ENCODE measurements at regions not wholly inside any gene's neighbourhood (a gene's known extent, or its start where the extent isn't known, plus 50 kb on each side); places are given as distances from the start of the nearest gene placed in this dataset.

DNA sequence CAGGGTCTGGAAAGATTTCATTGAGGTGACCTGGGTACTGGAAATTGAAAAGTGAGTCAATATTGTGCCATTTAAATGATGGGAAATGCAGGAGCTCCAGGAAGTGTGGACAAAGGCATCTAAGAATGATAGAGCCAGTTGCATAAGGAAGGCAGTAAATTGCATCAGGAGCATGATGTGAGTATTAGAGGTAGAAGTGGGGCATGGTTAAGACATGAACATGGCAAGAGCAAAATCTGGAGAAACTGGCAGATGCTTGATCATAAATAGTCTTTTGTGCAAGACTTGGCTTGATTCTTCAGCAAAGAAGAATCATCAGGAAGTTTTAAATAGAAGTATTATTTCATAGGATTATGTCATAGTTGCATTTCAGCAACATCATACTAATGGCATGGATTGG lies 157.4 kb upstream of the PUM3 start:
- no peak for DNase-seq
- H3K4me1 ChIP-seq (ENCODE audit: control extremely low read depth in 1 of 4, control insufficient read depth in 4 of 4, insufficient read depth in 4 of 4, low read length in 3 of 4) = no peaks in the 10 kb centered on the region
- no peak overlapping the region for H3K4me3 ChIP-seq (ENCODE audit: control insufficient read depth in 1 of 7, extremely low read depth in 1 of 7, insufficient read depth in 4 of 7, low read depth in 2 of 7, low read length in 6 of 7)
- POLR2A ChIA-PET = no interaction called here
- H3K36me3 ChIP-seq (ENCODE audit: control insufficient read depth in 4 of 4, insufficient read depth in 4 of 4, low read length in 3 of 4) = no peaks in the 10 kb centered on the region
- CTCF ChIA-PET = interaction anchor here (0.6 kb wide), 1 partner anchor 176 kb away, joined by 3 read pairs; no protein-coding TSS in a partner anchor
- no peaks in the 10 kb centered on the region for H3K27me3 ChIP-seq (replicated peaks in 2 of 5; ENCODE audit: control insufficient read depth in 4 of 5, insufficient read depth in 5 of 5, low read length in 4 of 5)
- no peak overlapping the region for H3K27ac ChIP-seq (ENCODE audit: insufficient read depth in 1 of 2, low read depth in 1 of 2, low read length in 2 of 2, poor library complexity in 1 of 2, severe bottlenecking in 2 of 2)
- H3K9me3 ChIP-seq (ENCODE audit: control extremely low read depth in 1 of 5, control insufficient read depth in 4 of 5, insufficient read depth in 2 of 5, low read depth in 1 of 5, low read length in 4 of 5) = no peaks in the 10 kb centered on the region

DNA sequence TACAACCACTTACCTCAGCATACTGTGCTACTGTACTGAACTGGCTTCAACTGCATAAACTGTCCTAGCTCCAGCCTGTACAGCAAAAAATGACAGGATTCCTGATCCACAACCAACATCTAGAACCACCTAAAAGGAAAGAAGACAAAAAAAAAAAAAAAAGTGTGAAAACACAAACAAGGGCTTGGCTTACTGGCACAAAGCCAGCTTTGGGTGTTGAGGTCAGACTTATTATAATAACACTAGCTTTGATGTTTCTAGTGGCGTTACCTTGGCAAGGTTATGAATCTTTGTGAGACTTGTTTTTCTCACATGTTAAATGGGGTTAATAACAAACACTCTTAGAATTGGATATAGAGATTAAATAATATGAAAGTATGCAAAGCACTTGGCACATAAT lies 148.5 kb upstream of the PUM3 start:
- ChIA-PET CTCF (no interaction called here), POLR2A (no interaction called here)
- Histone ChIP-seq H3K9me3 (ENCODE audit: control extremely low read depth in 1 of 5, control insufficient read depth in 4 of 5, insufficient read depth in 2 of 5, low read depth in 1 of 5, low read length in 4 of 5) (peaks cover 0 to 2% (median 0%) of the 10 kb centered on the region in 5 experiments), H3K4me3 (ENCODE audit: control insufficient read depth in 1 of 7, extremely low read depth in 1 of 7, insufficient read depth in 4 of 7, low read depth in 2 of 7, low read length in 6 of 7) (no peak overlapping the region), H3K4me1 (ENCODE audit: control extremely low read depth in 1 of 4, control insufficient read depth in 4 of 4, insufficient read depth in 4 of 4, low read length in 3 of 4) (peaks cover 0 to 5% (median 2%) of the 10 kb centered on the region in 4 experiments), H3K27me3 (replicated peaks in 2 of 5; ENCODE audit: control insufficient read depth in 4 of 5, insufficient read depth in 5 of 5, low read length in 4 of 5) (no peaks in the 10 kb centered on the region), H3K27ac (ENCODE audit: insufficient read depth in 1 of 2, low read depth in 1 of 2, low read length in 2 of 2, poor library complexity in 1 of 2, severe bottlenecking in 2 of 2) (no peak overlapping the region), H3K36me3 (ENCODE audit: control insufficient read depth in 4 of 4, insufficient read depth in 4 of 4, low read length in 3 of 4) (no peaks in the 10 kb centered on the region)
- WGBS (ENCODE audit: insufficient coverage) = no CpG with 5 or more reads among the region's 1 CpG
- DNase-seq = no peak

DNA sequence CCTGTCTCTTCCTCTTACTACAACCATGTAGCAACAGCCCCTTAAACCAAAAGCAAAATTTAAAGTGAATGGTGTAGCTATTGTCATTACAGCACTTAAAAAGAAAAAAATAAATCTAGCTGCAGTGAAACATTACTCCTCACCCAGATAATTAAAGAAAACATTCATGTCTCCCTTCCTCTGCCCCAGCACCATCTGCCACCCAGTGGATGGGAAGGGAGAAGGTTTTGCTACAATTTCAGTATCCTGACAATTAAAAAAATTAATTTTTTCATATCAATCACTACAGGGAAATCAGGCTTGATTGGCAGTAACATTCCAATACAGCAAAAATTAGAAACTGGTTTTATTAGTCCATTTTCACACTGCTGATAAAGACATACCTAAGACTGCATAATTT lies 147.4 kb upstream of the PUM3 start:
- CTCF ChIA-PET = interaction anchor here (1.1 kb wide), 1 partner anchor 191 kb away, joined by 3 read pairs; no protein-coding TSS in a partner anchor
- H3K36me3 ChIP-seq (ENCODE audit: control insufficient read depth in 4 of 4, insufficient read depth in 4 of 4, low read length in 3 of 4) = no peaks in the 10 kb centered on the region
- H3K4me3 ChIP-seq (ENCODE audit: control insufficient read depth in 1 of 7, extremely low read depth in 1 of 7, insufficient read depth in 4 of 7, low read depth in 2 of 7, low read length in 6 of 7) = no peak overlapping the region
- DNase-seq = no peak
- no peaks in the 10 kb centered on the region for H3K27me3 ChIP-seq (replicated peaks in 2 of 5; ENCODE audit: control insufficient read depth in 4 of 5, insufficient read depth in 5 of 5, low read length in 4 of 5)
- H3K9me3 ChIP-seq (ENCODE audit: control extremely low read depth in 1 of 5, control insufficient read depth in 4 of 5, insufficient read depth in 2 of 5, low read depth in 1 of 5, low read length in 4 of 5) = peaks cover 0 to 2% (median 0%) of the 10 kb centered on the region in 5 experiments
- POLR2A ChIA-PET = no interaction called here
- no peak overlapping the region for H3K27ac ChIP-seq (ENCODE audit: insufficient read depth in 1 of 2, low read depth in 1 of 2, low read length in 2 of 2, poor library complexity in 1 of 2, severe bottlenecking in 2 of 2)
- H3K4me1 ChIP-seq (ENCODE audit: control extremely low read depth in 1 of 4, control insufficient read depth in 4 of 4, insufficient read depth in 4 of 4, low read length in 3 of 4) = peaks cover 0 to 5% (median 2%) of the 10 kb centered on the region in 4 experiments

DNA sequence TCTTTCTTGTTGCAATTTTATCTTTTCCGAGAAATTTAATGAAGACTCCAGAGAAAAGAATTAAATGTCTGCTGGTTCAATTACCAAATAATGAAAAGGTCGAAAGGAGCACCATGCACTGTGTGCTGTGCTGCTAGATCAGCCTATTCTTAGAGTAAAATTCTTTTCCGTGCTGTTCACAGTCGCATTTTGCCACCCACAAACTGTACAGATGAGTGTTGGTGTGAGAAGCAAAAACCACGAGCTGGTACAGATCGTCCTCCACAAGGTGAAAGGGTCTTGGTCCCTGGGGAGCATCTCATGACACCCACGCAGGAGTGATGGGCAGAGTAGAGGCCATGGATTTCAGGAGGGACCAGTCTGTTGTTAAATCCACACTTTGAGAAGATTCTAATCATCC lies 143.8 kb upstream of the PUM3 start:
- Histone ChIP-seq H3K9me3 (ENCODE audit: control extremely low read depth in 1 of 5, control insufficient read depth in 4 of 5, insufficient read depth in 2 of 5, low read depth in 1 of 5, low read length in 4 of 5) (no peaks in the 10 kb centered on the region), H3K36me3 (ENCODE audit: control insufficient read depth in 4 of 4, insufficient read depth in 4 of 4, low read length in 3 of 4) (no peaks in the 10 kb centered on the region), H3K27ac (ENCODE audit: insufficient read depth in 1 of 2, low read depth in 1 of 2, low read length in 2 of 2, poor library complexity in 1 of 2, severe bottlenecking in 2 of 2) (no peak overlapping the region), H3K4me1 (ENCODE audit: control extremely low read depth in 1 of 4, control insufficient read depth in 4 of 4, insufficient read depth in 4 of 4, low read length in 3 of 4) (peaks cover 0 to 5% (median 2%) of the 10 kb centered on the region in 4 experiments), H3K27me3 (replicated peaks in 2 of 5; ENCODE audit: control insufficient read depth in 4 of 5, insufficient read depth in 5 of 5, low read length in 4 of 5) (no peaks in the 10 kb centered on the region), H3K4me3 (ENCODE audit: control insufficient read depth in 1 of 7, extremely low read depth in 1 of 7, insufficient read depth in 4 of 7, low read depth in 2 of 7, low read length in 6 of 7) (no peak overlapping the region)
- ChIA-PET POLR2A (no interaction called here), CTCF (no interaction called here)
- no peak for DNase-seq
- WGBS (ENCODE audit: insufficient coverage) = 93% methylated on average over 7 of the region's 7 CpGs

DNA sequence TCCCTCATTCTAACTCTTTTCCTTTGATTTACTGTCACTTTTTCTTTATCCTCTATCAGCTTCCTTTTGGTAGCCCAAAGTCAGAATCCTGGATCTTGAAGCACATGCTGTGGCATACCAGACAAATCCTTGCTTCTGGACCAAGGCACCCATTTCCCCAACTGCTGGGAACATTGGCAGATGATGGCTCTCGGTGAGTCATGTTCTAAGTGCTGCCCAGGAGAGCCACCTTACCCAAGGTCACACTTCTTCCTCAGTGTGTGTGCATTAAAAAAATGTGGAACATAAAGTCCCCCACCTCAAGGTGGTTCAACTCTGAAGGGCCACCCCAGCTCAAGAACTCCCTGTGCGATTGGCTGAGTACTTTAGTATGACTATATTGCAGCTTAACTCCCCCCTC lies 141.4 kb upstream of the PUM3 start:
- H3K4me1 ChIP-seq (ENCODE audit: control extremely low read depth in 1 of 4, control insufficient read depth in 4 of 4, insufficient read depth in 4 of 4, low read length in 3 of 4) = peaks cover 0 to 5% (median 2%) of the 10 kb centered on the region in 4 experiments
- no peak for DNase-seq
- no peaks in the 10 kb centered on the region for H3K9me3 ChIP-seq (ENCODE audit: control extremely low read depth in 1 of 5, control insufficient read depth in 4 of 5, insufficient read depth in 2 of 5, low read depth in 1 of 5, low read length in 4 of 5)
- ChIA-PET POLR2A (no interaction called here), CTCF (no interaction called here)
- 100% methylated on average over 1 of the region's 2 CpGs for WGBS (ENCODE audit: insufficient coverage)
- H3K36me3 ChIP-seq (ENCODE audit: control insufficient read depth in 4 of 4, insufficient read depth in 4 of 4, low read length in 3 of 4) = no peaks in the 10 kb centered on the region
- H3K27ac ChIP-seq (ENCODE audit: insufficient read depth in 1 of 2, low read depth in 1 of 2, low read length in 2 of 2, poor library complexity in 1 of 2, severe bottlenecking in 2 of 2) = no peak overlapping the region
- H3K27me3 ChIP-seq (replicated peaks in 2 of 5; ENCODE audit: control insufficient read depth in 4 of 5, insufficient read depth in 5 of 5, low read length in 4 of 5) = no peaks in the 10 kb centered on the region
- H3K4me3 ChIP-seq (ENCODE audit: control insufficient read depth in 1 of 7, extremely low read depth in 1 of 7, insufficient read depth in 4 of 7, low read depth in 2 of 7, low read length in 6 of 7) = no peak overlapping the region

DNA sequence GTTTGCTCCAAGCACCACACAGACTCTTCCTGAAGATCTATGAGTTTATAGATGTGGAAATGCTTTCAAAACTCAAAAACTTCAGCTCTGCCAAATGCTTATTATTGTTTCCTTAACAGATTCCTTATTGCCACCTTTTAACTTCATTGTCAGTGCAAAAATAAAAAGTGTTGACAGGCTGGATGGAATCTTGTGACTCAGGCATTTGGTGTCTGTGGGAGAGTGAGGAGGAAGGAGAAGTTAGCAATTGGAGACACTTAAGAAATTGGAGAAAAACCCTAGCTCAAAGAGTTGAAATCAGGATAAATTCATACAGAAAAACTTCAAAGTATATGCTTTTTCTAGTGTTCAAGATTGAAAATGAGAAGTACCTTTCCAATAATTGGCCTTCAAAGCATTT lies 140.6 kb upstream of the PUM3 start:
- Histone ChIP-seq H3K27me3 (replicated peaks in 2 of 5; ENCODE audit: control insufficient read depth in 4 of 5, insufficient read depth in 5 of 5, low read length in 4 of 5) (no peaks in the 10 kb centered on the region), H3K4me1 (ENCODE audit: control extremely low read depth in 1 of 4, control insufficient read depth in 4 of 4, insufficient read depth in 4 of 4, low read length in 3 of 4) (no peaks in the 10 kb centered on the region), H3K4me3 (ENCODE audit: control insufficient read depth in 1 of 7, extremely low read depth in 1 of 7, insufficient read depth in 4 of 7, low read depth in 2 of 7, low read length in 6 of 7) (no peak overlapping the region), H3K36me3 (ENCODE audit: control insufficient read depth in 4 of 4, insufficient read depth in 4 of 4, low read length in 3 of 4) (no peaks in the 10 kb centered on the region), H3K9me3 (ENCODE audit: control extremely low read depth in 1 of 5, control insufficient read depth in 4 of 5, insufficient read depth in 2 of 5, low read depth in 1 of 5, low read length in 4 of 5) (no peaks in the 10 kb centered on the region), H3K27ac (ENCODE audit: insufficient read depth in 1 of 2, low read depth in 1 of 2, low read length in 2 of 2, poor library complexity in 1 of 2, severe bottlenecking in 2 of 2) (no peak overlapping the region)
- ChIA-PET CTCF (no interaction called here), POLR2A (interaction anchor here (0.6 kb wide), 1 partner anchor 176 kb away, joined by 3 read pairs; no protein-coding TSS in a partner anchor)
- no peak for DNase-seq

DNA sequence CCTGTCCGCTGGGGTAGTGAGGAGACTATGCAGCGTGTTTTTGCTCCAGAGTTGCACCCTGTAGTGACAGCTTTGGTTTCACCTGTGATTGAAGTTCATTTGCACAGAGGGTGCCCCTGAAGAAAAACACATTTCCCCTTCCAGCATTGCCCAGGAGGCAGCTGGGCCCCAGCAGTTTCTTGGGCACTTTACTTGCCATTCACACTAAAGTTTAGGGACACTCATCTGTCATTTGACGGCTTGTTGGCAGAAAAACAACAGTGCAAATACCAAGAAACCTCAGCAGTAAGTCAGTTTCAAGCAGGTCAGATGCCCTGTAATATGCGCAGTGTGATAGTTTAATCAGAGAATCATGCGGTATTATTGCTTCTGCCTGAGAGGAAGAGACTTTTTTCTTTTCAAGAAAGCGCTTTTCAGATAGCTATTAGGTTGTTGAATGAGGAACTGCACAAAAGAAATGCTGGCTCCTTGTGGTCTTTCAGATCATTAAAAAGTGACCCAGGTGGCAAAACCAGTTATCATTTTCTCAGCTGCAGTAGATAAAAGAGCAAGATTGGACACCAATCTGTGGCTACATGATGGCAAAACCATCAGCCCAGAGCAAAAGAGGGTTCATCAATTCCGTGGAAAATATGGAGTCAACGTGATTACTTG lies 136.2 kb upstream of the PUM3 start:
- no peak overlapping the region for H3K27ac ChIP-seq (ENCODE audit: insufficient read depth in 1 of 2, low read depth in 1 of 2, low read length in 2 of 2, poor library complexity in 1 of 2, severe bottlenecking in 2 of 2)
- no peaks in the 10 kb centered on the region for H3K27me3 ChIP-seq (replicated peaks in 2 of 5; ENCODE audit: control insufficient read depth in 4 of 5, insufficient read depth in 5 of 5, low read length in 4 of 5)
- POLR2A ChIA-PET = no interaction called here
- CTCF ChIA-PET = no interaction called here
- no peaks in the 10 kb centered on the region for H3K9me3 ChIP-seq (ENCODE audit: control extremely low read depth in 1 of 5, control insufficient read depth in 4 of 5, insufficient read depth in 2 of 5, low read depth in 1 of 5, low read length in 4 of 5)
- 97% methylated on average over 7 of the region's 8 CpGs for whole genome bisulfite sequencing (ENCODE audit: insufficient coverage)
- H3K4me1 ChIP-seq (ENCODE audit: control extremely low read depth in 1 of 4, control insufficient read depth in 4 of 4, insufficient read depth in 4 of 4, low read length in 3 of 4) = no peaks in the 10 kb centered on the region
- H3K4me3 ChIP-seq (ENCODE audit: control insufficient read depth in 1 of 7, extremely low read depth in 1 of 7, insufficient read depth in 4 of 7, low read depth in 2 of 7, low read length in 6 of 7) = no peak overlapping the region
- H3K36me3 ChIP-seq (ENCODE audit: control insufficient read depth in 4 of 4, insufficient read depth in 4 of 4, low read length in 3 of 4) = no peaks in the 10 kb centered on the region
- DNase-seq = no peak

All from common myeloid progenitor, CD34-positive (primary cell).